H1 (cell line): ENCODE measurements at regions not wholly inside any gene's neighbourhood (a gene's known extent, or its start where the extent isn't known, plus 50 kb on each side); places are given as distances from the start of the nearest gene placed in this dataset.

Source experiments
- SAP30 ChIP-seq: fragments of 300-600 bp; sonication (generic); IDR thresholded peaks from 2 replicates; pipeline ENCODE4 v1.7.1; 2012; ENCODE audit warnings: low read length, moderate library complexity, mild to moderate bottlenecking, inconsistent platforms; ENCODE audit not compliant: insufficient read depth, insufficient replicate concordance
- TF ChIP-seq, protein P1 (sequence below): IDR thresholded peaks from 2 replicates; pipeline ENCODE4 v1.6.1; 2012; ENCODE audit warnings: low read length, inconsistent platforms

DNA sequence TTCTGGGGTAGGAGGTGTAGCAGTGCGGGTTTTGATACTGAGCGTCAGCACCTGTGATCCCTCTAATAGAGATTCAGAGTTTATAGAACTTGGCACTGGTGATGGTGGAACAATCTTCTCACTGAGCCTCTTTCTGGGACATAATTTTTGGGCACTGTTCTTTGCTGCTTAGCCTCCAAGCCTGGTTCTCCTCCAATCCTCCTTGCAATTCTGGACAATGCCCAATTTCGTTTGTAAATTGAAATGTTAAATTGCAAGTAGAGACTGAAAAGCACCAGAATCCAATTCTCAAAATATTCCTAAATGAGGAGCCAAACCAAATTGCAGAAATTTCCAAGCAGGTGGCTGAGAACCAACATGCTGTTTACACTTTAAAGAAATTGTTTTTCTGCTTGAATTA lies 149.8 kb upstream of the ABI3BP start (continued):
- TF ChIP-seq, protein P1, sequence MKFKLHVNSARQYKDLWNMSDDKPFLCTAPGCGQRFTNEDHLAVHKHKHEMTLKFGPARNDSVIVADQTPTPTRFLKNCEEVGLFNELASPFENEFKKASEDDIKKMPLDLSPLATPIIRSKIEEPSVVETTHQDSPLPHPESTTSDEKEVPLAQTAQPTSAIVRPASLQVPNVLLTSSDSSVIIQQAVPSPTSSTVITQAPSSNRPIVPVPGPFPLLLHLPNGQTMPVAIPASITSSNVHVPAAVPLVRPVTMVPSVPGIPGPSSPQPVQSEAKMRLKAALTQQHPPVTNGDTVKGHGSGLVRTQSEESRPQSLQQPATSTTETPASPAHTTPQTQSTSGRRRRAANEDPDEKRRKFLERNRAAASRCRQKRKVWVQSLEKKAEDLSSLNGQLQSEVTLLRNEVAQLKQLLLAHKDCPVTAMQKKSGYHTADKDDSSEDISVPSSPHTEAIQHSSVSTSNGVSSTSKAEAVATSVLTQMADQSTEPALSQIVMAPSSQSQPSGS, result no peak
- TF ChIP-seq SAP30, result no peak
